ENCODE measurements at regions not wholly inside any gene's neighbourhood (a gene's known extent, or its start where the extent isn't known, plus 50 kb on each side); places are given as distances from the start of the nearest gene placed in this dataset.

DNA sequence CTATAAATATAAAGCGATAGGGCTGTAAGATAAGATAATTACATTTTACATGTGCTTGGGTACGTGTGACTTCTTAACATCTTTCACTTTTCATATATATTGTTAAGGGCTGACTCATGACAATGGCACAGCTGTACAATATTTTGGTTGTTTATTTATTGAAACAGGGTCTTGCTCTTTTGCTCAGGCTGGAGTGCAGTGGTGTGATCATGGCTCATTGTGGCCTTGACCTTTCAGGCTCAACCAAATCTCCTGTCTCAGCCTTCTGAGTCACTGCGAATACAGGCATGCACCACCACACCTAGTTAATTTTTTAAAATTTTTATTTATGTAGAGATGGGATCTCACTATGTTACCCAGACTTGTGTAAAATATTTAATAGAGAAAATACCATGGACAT, 2532.4 kb upstream of the PCDH20 start:
- TF ChIP-seq ZFP3 (CRISPR knock-in tag; IDR thresholded peaks at IDR 0.05), result no peak
- no peak for TF ChIP-seq ZNF8 (CRISPR knock-in tag; IDR thresholded peaks at IDR 0.05)
- no peak for TF ChIP-seq ARNTL (CRISPR knock-in tag; IDR thresholded peaks at IDR 0.05; ENCODE audit: borderline replicate concordance, low read depth)
- TF ChIP-seq PATZ1 (CRISPR knock-in tag; IDR thresholded peaks at IDR 0.05; ENCODE audit: borderline replicate concordance), result no peak
- TF ChIP-seq CREB5 (CRISPR knock-in tag; IDR thresholded peaks at IDR 0.05; ENCODE audit: low read depth), result no peak
- TF ChIP-seq, protein P1, sequence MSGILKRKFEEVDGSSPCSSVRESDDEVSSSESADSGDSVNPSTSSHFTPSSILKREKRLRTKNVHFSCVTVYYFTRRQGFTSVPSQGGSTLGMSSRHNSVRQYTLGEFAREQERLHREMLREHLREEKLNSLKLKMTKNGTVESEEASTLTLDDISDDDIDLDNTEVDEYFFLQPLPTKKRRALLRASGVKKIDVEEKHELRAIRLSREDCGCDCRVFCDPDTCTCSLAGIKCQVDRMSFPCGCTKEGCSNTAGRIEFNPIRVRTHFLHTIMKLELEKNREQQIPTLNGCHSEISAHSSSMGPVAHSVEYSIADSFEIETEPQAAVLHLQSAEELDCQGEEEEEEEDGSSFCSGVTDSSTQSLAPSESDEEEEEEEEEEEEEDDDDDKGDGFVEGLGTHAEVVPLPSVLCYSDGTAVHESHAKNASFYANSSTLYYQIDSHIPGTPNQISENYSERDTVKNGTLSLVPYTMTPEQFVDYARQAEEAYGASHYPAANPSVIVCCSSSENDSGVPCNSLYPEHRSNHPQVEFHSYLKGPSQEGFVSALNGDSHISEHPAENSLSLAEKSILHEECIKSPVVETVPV (CRISPR knock-in tag; IDR thresholded peaks at IDR 0.05), result no peak
- no peak for TF ChIP-seq BACH2 (CRISPR knock-in tag; IDR thresholded peaks at IDR 0.05; ENCODE audit: borderline replicate concordance)
- TF ChIP-seq GLIS3 (CRISPR knock-in tag; IDR thresholded peaks at IDR 0.05), result no peak
- TF ChIP-seq ESRRG (CRISPR knock-in tag; IDR thresholded peaks at IDR 0.05), result no peak
- no peak for TF ChIP-seq CSDC2 (CRISPR knock-in tag; IDR thresholded peaks at IDR 0.05)
- no peak for TF ChIP-seq PPARA (CRISPR knock-in tag; IDR thresholded peaks at IDR 0.05; ENCODE audit: borderline replicate concordance)
- TF ChIP-seq TCF4 (CRISPR knock-in tag; IDR thresholded peaks at IDR 0.05; ENCODE audit: borderline replicate concordance), result no peak
